GM12878 (cell line): ENCODE measurements at regions not wholly inside any gene's neighbourhood (a gene's known extent, or its start where the extent isn't known, plus 50 kb on each side); places are given as distances from the start of the nearest gene placed in this dataset.

ENCODE experiments used
- ATAC-seq: fragments of 200-7000 bp; cut with Tn5 transposase; 3 replicates; pipeline ENCODE4 v1.9.1; 2020; ENCODE audit warnings: mild to moderate bottlenecking, moderate library complexity
- BruUV-seq: library from RNA; stranded (reverse); fragments of 400-500 nt; replicated peaks from 2 replicates; lab custom pipeline; 2021; lab: Mats Ljungman, UMichigan
- CTCF ChIA-PET: fragments of 300-600 bp; sonication (Branson Sonifier 250); formaldehyde crosslinking; extraction: SDS; loops from one replicate; lab custom pipeline; 2021; ENCODE audit warnings: inconsistent platforms; lab: Yijun Ruan, JAX
- POLR2A ChIA-PET: fragments of 350-600 bp; formaldehyde crosslinking; extraction: SDS; loops from one replicate; lab custom pipeline; 2021; ENCODE audit warnings: inconsistent platforms; lab: Charles Lee
- RAD21 ChIA-PET: fragments of 300-600 bp; sonication (Branson Sonifier 250); formaldehyde crosslinking; loops from one replicate; lab custom pipeline; 2023; ENCODE audit warnings: antibody characterized with exemption; ENCODE audit not compliant: unreplicated experiment; lab: Charles Lee
- SMC1A ChIA-PET: fragments of 300-600 bp; sonication (Branson Sonifier 250); formaldehyde crosslinking; loops from one replicate; lab custom pipeline; 2023; ENCODE audit not compliant: unreplicated experiment, uncharacterized antibody; lab: Charles Lee
- DNase-seq: peaks from one replicate; pipeline ENCODE4 v3.0.0-alpha.2; 2011; ENCODE audit warnings: low read depth, low spot score
- FAIRE-seq: peaks from 3 replicates; lab custom pipeline; 2011; peaks lifted over from hg19 to GRCh38; lab: Jason Lieb, UNC
- H2AFZ ChIP-seq: 2 replicates; pipeline ENCODE4 v1.6.0; 2011; ENCODE audit warnings: low read depth, low read length, control low read depth; ENCODE audit not compliant: control insufficient read depth
- H3K27ac ChIP-seq: 2 replicates; pipeline ENCODE4 v1.5.1; 2011; ENCODE audit warnings: control low read depth; ENCODE audit not compliant: control insufficient read depth, insufficient read depth
- H3K27me3 ChIP-seq, 2 experiments: replicated peaks in 1 of 2; 2 replicates each; pipeline versions ENCODE4 v1.6.0 to v1.6.1; 2011; ENCODE audit warnings: low read length in 1 of 2; ENCODE audit not compliant: control insufficient read depth in 2 of 2, insufficient read depth in 2 of 2
- H3K36me3 ChIP-seq, 2 experiments: 2 replicates each; pipeline ENCODE4 v1.5.1; 2011; ENCODE audit warnings: low read length in 1 of 2; ENCODE audit not compliant: control insufficient read depth in 2 of 2, insufficient read depth in 2 of 2
- H3K4me1 ChIP-seq: 2 replicates; pipeline ENCODE4 v1.6.1; 2011; ENCODE audit warnings: mild to moderate bottlenecking, low read length, moderate library complexity, mixed read lengths; ENCODE audit not compliant: control insufficient read depth, insufficient read depth
- H3K4me2 ChIP-seq: 2 replicates; pipeline ENCODE4 v1.6.0; 2011; ENCODE audit warnings: control low read depth; ENCODE audit not compliant: control insufficient read depth, insufficient read depth
- H3K4me3 ChIP-seq: fragments of 200-600 bp; sonication (generic); 2 replicates; pipeline ENCODE4 v1.5.1; 2016
- H3K79me2 ChIP-seq: 2 replicates; pipeline ENCODE4 v1.6.0; 2011; ENCODE audit warnings: low read length; ENCODE audit not compliant: control insufficient read depth, insufficient read depth
- H3K9ac ChIP-seq: 2 replicates; pipeline ENCODE4 v1.8.0; 2011; ENCODE audit warnings: low read length, control low read depth, mixed read lengths; ENCODE audit not compliant: control insufficient read depth, insufficient read depth
- H3K9me3 ChIP-seq: replicated peaks from 3 replicates; pipeline ENCODE4 v1.5.1; 2011; ENCODE audit warnings: mild to moderate bottlenecking, low read length; ENCODE audit not compliant: control insufficient read depth, insufficient read depth
- H4K20me1 ChIP-seq: 2 replicates; pipeline ENCODE4 v1.6.0; 2011; ENCODE audit not compliant: control insufficient read depth, insufficient read depth
- CTCF ChIP-seq, 3 experiments: IDR thresholded peaks in 2 of 3; conservative IDR thresholded peaks in 1 of 3; 2 replicates each; pipeline ENCODE4 v1.5.1; 2011; ENCODE audit warnings: low read depth in 3 of 3, low read length in 3 of 3, mild to moderate bottlenecking in 3 of 3, control low read depth in 2 of 3, moderate library complexity in 2 of 3, inconsistent platforms in 1 of 3, mixed read lengths in 1 of 3; ENCODE audit not compliant: control insufficient read depth in 2 of 3, insufficient read depth in 1 of 3; ENCODE audit errors: extremely low read depth in 1 of 3
- CUX1 ChIP-seq: IDR thresholded peaks from 2 replicates; pipeline ENCODE4 v1.6.1; 2012; ENCODE audit warnings: improper control_type of control experiment, low read depth, low read length; ENCODE audit not compliant: insufficient replicate concordance
- FOS ChIP-seq: IDR thresholded peaks from 3 replicates; pipeline ENCODE4 v1.6.1; 2011; ENCODE audit warnings: borderline replicate concordance; ENCODE audit not compliant: insufficient read length; ENCODE audit errors: extremely low read depth
- IKZF2 ChIP-seq, 2 experiments: fragments of 450-650 bp; IDR thresholded peaks; 2 replicates each; pipeline ENCODE4 v1.6.1; 2017; ENCODE audit warnings: mild to moderate bottlenecking in 2 of 2, moderate library complexity in 2 of 2
- IRF5 ChIP-seq: fragments of 450-650 bp; IDR thresholded peaks from 2 replicates; pipeline ENCODE4 v1.6.1; 2017; ENCODE audit warnings: borderline replicate concordance
- KAT2A ChIP-seq: conservative IDR thresholded peaks from 2 replicates; pipeline ENCODE4 v1.6.1; 2011; ENCODE audit warnings: low read depth, low read length; ENCODE audit not compliant: control insufficient read depth
- MTA2 ChIP-seq: fragments of 450-650 bp; IDR thresholded peaks from 2 replicates; pipeline ENCODE4 v1.6.1; 2016; ENCODE audit warnings: low read depth, mild to moderate bottlenecking, moderate library complexity
- MTA3 ChIP-seq: IDR thresholded peaks from 2 replicates; pipeline ENCODE4 v1.6.1; 2012; ENCODE audit warnings: low read length, inconsistent platforms, borderline replicate concordance
- RBBP5 ChIP-seq: fragments of 200-600 bp; sonication (generic); conservative IDR thresholded peaks from 2 replicates; pipeline ENCODE4 v1.6.1; 2016
- SIX5 ChIP-seq: IDR thresholded peaks from 2 replicates; pipeline ENCODE4 v1.6.1; 2011; ENCODE audit warnings: mild to moderate bottlenecking, low read depth, low read length, moderate library complexity; ENCODE audit not compliant: severe bottlenecking
- ZNF687 ChIP-seq: fragments of 450-650 bp; IDR thresholded peaks from 2 replicates; pipeline ENCODE4 v1.6.1; 2017; ENCODE audit warnings: mild to moderate bottlenecking, moderate library complexity
- WGBS: methylation state at CpG from one replicate; pipeline ENCODE4 v1.1.6; 2016; ENCODE audit warnings: low lambda C conversion rate; ENCODE audit not compliant: insufficient replicate concordance, insufficient coverage; ENCODE audit errors: missing lambda C conversion rate; 5-methylcytosine and 5-hydroxymethylcytosine counted together
- in situ Hi-C: fragments of 300-500 bp; cut with MboI; formaldehyde crosslinking; loops from 9 replicates; pipeline ENCODE4 v1.14.3; 2018; ENCODE audit warnings: mixed read lengths
- intact Hi-C: fragments of 100-400 bp; cut with micrococcal nuclease; formaldehyde crosslinking; loops from one replicate; pipeline ENCODE4 v1.14.2; 2022; ENCODE audit not compliant: unreplicated experiment

GRCh38 chr6:4506792-4507191, 269.4 kb upstream of the CDYL start (continued):
- no peak for TF ChIP-seq CUX1

GRCh38 chr6:4506223-4506622, 270.0 kb upstream of the CDYL start:
- ChIA-PET RAD21 (no interaction called here), SMC1A (no interaction called here), POLR2A (no interaction called here), CTCF (no interaction called here)
- Histone ChIP-seq H3K27ac (no peak overlapping the region), H3K36me3 (no peaks in the 10 kb centered on the region), H3K9ac (no peak overlapping the region), H2AFZ (no peak overlapping the region), H3K4me1 (no peaks in the 10 kb centered on the region), H3K27me3 (no peaks in the 10 kb centered on the region), H3K4me2 (no peak overlapping the region), H3K4me3 (no peak overlapping the region), H3K79me2 (no peaks in the 10 kb centered on the region), H4K20me1 (no peaks in the 10 kb centered on the region), H3K9me3 (no peaks in the 10 kb centered on the region)
- DNase-seq (no peak), ATAC-seq (no peak), FAIRE-seq (no peak)
- BruUV-seq = no TSS peak
- intact Hi-C loops = no loop called here
- 20% methylated on average over 3 of the region's 3 CpGs for whole genome bisulfite sequencing
- in situ Hi-C loops = no loop called here
- TF ChIP-seq IRF5 (no peak), KAT2A (no peak), MTA2 (no peak), RBBP5 (no peak), ZNF687 (no peak), FOS (no peak), MTA3 (no peak), SIX5 (no peak), IKZF2 (IDR thresholded peaks at IDR 0.05) (no peak), CTCF (IDR thresholded peaks at IDR 0.05 in 2 of 3, conservative IDR thresholded peaks at IDR 0.05 in 1 of 3; ENCODE audit: control insufficient read depth in 2 of 3, extremely low read depth in 1 of 3, insufficient read depth in 1 of 3, low read depth in 3 of 3, low read length in 3 of 3) (no peak)
